ENCODE measurements at regions not wholly inside any gene's neighbourhood (a gene's known extent, or its start where the extent isn't known, plus 50 kb on each side); places are given as distances from the start of the nearest gene placed in this dataset.

- no peak for TF ChIP-seq POLR2AphosphoS5 (IDR thresholded peaks at IDR 0.05; ENCODE audit: low read depth, low read length)
- TF ChIP-seq, protein P1, sequence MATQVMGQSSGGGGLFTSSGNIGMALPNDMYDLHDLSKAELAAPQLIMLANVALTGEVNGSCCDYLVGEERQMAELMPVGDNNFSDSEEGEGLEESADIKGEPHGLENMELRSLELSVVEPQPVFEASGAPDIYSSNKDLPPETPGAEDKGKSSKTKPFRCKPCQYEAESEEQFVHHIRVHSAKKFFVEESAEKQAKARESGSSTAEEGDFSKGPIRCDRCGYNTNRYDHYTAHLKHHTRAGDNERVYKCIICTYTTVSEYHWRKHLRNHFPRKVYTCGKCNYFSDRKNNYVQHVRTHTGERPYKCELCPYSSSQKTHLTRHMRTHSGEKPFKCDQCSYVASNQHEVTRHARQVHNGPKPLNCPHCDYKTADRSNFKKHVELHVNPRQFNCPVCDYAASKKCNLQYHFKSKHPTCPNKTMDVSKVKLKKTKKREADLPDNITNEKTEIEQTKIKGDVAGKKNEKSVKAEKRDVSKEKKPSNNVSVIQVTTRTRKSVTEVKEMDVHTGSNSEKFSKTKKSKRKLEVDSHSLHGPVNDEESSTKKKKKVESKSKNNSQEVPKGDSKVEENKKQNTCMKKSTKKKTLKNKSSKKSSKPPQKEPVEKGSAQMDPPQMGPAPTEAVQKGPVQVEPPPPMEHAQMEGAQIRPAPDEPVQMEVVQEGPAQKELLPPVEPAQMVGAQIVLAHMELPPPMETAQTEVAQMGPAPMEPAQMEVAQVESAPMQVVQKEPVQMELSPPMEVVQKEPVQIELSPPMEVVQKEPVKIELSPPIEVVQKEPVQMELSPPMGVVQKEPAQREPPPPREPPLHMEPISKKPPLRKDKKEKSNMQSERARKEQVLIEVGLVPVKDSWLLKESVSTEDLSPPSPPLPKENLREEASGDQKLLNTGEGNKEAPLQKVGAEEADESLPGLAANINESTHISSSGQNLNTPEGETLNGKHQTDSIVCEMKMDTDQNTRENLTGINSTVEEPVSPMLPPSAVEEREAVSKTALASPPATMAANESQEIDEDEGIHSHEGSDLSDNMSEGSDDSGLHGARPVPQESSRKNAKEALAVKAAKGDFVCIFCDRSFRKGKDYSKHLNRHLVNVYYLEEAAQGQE (IDR thresholded peaks at IDR 0.05; ENCODE audit: insufficient read depth in 1 of 2, low read depth in 2 of 2, low read length in 2 of 2): no peak
- no peak for TF ChIP-seq SIN3A (IDR thresholded peaks at IDR 0.05; ENCODE audit: borderline replicate concordance, insufficient read depth, low read length)
- no peak for TF ChIP-seq FOXP2 (optimal IDR thresholded peaks at IDR 0.05; ENCODE audit: borderline replicate concordance, extremely low read depth, extremely low read length, insufficient read depth)
- no peak for TF ChIP-seq TAF1 (IDR thresholded peaks at IDR 0.05; ENCODE audit: borderline replicate concordance, insufficient read depth, low read length)
Measured at GRCh38 chr20:30167540-30167939, 1089.9 kb upstream of the DEFB115 start.

DNA sequence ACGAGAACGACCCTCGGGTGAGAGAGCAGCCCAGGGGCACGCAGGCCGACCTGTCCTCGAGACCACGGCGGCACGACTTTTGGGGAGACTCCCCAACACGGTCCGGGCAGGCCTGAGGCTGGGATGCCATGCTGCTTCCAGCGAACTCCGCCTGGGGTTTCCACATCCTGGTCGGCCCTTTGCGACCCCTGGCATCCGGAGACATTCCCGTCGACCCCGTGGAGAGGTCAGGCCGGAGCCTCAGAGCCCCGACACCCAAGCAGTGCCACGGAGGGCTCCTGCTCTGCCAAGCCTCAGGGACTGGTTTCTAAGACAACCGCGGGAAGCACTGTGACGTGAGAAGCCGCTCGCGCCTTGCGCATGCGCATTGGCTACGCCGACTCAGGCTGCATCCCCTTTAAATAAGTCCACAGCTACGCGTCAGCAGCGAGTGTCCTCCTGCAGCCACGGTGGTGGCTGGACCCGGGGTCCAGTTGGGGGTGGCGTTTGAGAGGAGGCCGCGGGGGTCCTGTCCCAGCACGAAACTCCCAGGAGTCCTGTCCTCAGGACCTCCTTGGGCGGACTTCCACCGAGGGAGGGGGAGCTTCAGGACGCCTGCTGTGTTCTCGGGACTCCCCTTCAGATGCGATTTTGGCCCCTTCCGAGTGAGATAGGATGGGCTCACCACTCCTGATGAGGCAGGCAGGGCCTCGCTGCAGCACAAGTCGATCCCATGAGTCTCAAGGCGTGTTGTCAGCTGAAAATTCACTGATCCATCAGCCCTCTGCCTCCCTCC lies 1089.3 kb upstream of the DEFB115 start:
- TF ChIP-seq TAF1 (IDR thresholded peaks at IDR 0.05; ENCODE audit: borderline replicate concordance, insufficient read depth, low read length) (no peak), FOXP2 (optimal IDR thresholded peaks at IDR 0.05; ENCODE audit: borderline replicate concordance, extremely low read depth, extremely low read length, insufficient read depth) (no peak), POLR2AphosphoS5 (IDR thresholded peaks at IDR 0.05; ENCODE audit: low read depth, low read length) (no peak), SIN3A (IDR thresholded peaks at IDR 0.05; ENCODE audit: borderline replicate concordance, insufficient read depth, low read length) (no peak)
- TF ChIP-seq, protein P1 (IDR thresholded peaks at IDR 0.05; ENCODE audit: insufficient read depth in 1 of 2, low read depth in 2 of 2, low read length in 2 of 2): no peak

- TF ChIP-seq FOXP2 (optimal IDR thresholded peaks at IDR 0.05; ENCODE audit: borderline replicate concordance, extremely low read depth, extremely low read length, insufficient read depth): no peak
- TF ChIP-seq, protein P1 (IDR thresholded peaks at IDR 0.05; ENCODE audit: insufficient read depth in 1 of 2, low read depth in 2 of 2, low read length in 2 of 2): no peak
- TF ChIP-seq TAF1 (IDR thresholded peaks at IDR 0.05; ENCODE audit: borderline replicate concordance, insufficient read depth, low read length): no peak
- no peak for TF ChIP-seq SIN3A (IDR thresholded peaks at IDR 0.05; ENCODE audit: borderline replicate concordance, insufficient read depth, low read length)
- TF ChIP-seq POLR2AphosphoS5 (IDR thresholded peaks at IDR 0.05; ENCODE audit: low read depth, low read length): no peak
Measured at GRCh38 chr20:30168800-30169138, 1088.7 kb upstream of the DEFB115 start.

GRCh38 chr20:30175681-30176080 lies 1081.8 kb upstream of the DEFB115 start:
- TF ChIP-seq POLR2AphosphoS5 (IDR thresholded peaks at IDR 0.05; ENCODE audit: low read depth, low read length): no peak
- no peak for TF ChIP-seq TAF1 (IDR thresholded peaks at IDR 0.05; ENCODE audit: borderline replicate concordance, insufficient read depth, low read length)
- no peak for TF ChIP-seq SIN3A (IDR thresholded peaks at IDR 0.05; ENCODE audit: borderline replicate concordance, insufficient read depth, low read length)
- no peak for TF ChIP-seq FOXP2 (optimal IDR thresholded peaks at IDR 0.05; ENCODE audit: borderline replicate concordance, extremely low read depth, extremely low read length, insufficient read depth)

DNA sequence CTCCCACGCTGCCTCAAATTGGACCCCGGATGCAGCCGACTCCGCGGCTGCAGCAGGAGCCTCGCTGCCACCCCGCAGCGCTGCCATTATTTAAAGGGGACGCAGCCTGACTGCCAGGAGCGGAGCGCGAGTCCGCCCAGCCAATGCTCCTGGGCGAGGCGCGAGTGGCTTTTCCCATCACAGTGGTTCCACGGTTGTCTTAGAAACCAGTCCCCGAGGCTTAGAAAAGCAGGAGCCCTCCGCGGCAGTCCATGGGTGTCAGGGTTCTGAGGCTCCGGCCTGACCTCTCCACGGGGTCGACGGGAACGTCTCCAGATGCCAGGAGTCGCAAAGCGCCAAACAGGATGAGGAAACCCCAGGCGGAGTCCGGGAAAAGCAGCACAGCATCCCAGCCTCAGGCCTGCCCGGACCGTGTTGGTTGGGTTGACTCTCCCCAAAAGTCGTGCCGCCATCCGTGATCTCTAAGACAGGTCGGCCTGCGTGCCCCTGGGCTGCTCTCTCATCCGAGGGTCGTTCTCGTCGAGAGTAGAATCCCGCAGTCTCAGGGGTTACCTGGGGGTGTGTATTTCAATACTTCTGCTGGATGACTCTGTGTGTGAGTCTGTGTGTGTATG lies 975.8 kb upstream of the DEFB115 start:
- TF ChIP-seq POLR2AphosphoS5 (IDR thresholded peaks at IDR 0.05; ENCODE audit: low read depth, low read length) (no peak), SIN3A (IDR thresholded peaks at IDR 0.05; ENCODE audit: borderline replicate concordance, insufficient read depth, low read length) (no peak), FOXP2 (optimal IDR thresholded peaks at IDR 0.05; ENCODE audit: borderline replicate concordance, extremely low read depth, extremely low read length, insufficient read depth) (no peak), TAF1 (IDR thresholded peaks at IDR 0.05; ENCODE audit: borderline replicate concordance, insufficient read depth, low read length) (no peak)
- TF ChIP-seq, protein P1 (IDR thresholded peaks at IDR 0.05; ENCODE audit: insufficient read depth in 1 of 2, low read depth in 2 of 2, low read length in 2 of 2): no peak
